Transverse colon (tissue), 4 donors: ENCODE measurements at regions not wholly inside any gene's neighbourhood (a gene's known extent, or its start where the extent isn't known, plus 50 kb on each side); places are given as distances from the start of the nearest gene placed in this dataset.
"Not testable (repeated sequence)": the region's sequence is repeated elsewhere in the genome, so short reads cannot be mapped to it uniquely, and the experiment has no call there.

Source experiments
- DNase-seq: peaks from one replicate; pipeline ENCODE4 v3.0.0-alpha.2; 2019
- H3K27ac ChIP-seq, 4 donors: fragments of 200-600 bp; sonication (generic); 2 replicates each; pipeline ENCODE4 v1.5.1; 2016 to 2018; ENCODE audit warnings: inconsistent platforms in 4 of 4
- H3K27me3 ChIP-seq: fragments of 200-600 bp; sonication (generic); 2 replicates; pipeline ENCODE4 v1.5.1; 2017; ENCODE audit warnings: inconsistent platforms
- H3K36me3 ChIP-seq, 4 donors: fragments of 200-600 bp; sonication (generic); 2 replicates each; pipeline ENCODE4 v1.5.1; 2017 to 2019; ENCODE audit warnings: inconsistent platforms in 4 of 4
- H3K4me1 ChIP-seq, 4 donors: fragments of 200-600 bp; sonication (generic); 2 replicates each; pipeline ENCODE4 v1.5.1; 2017 to 2020; ENCODE audit warnings: inconsistent platforms in 4 of 4
- H3K4me3 ChIP-seq, 4 donors: fragments of 200-600 bp; sonication (generic); 1 replicate in 1 of 4; 2 replicates in 3 of 4; pipeline versions ENCODE4 v1.5.1 to v1.6.1; 2017 to 2019; ENCODE audit warnings: inconsistent platforms in 4 of 4
- H3K9me3 ChIP-seq, 2 donors: fragments of 200-600 bp; sonication (generic); 2 replicates each; pipeline ENCODE4 v1.5.1; 2017 to 2019; ENCODE audit warnings: inconsistent platforms in 2 of 2
- EP300 ChIP-seq: sonication (generic); formaldehyde crosslinking; IDR thresholded peaks from one replicate; pipeline ENCODE4 v1.6.1; 2017; ENCODE audit warnings: antibody characterized with exemption, low read depth
- POLR2A ChIP-seq: fragments of 450-650 bp; IDR thresholded peaks from one replicate; pipeline ENCODE4 v1.6.1; 2016; ENCODE audit warnings: antibody characterized with exemption, mild to moderate bottlenecking, moderate library complexity
- POLR2AphosphoS5 ChIP-seq, 3 donors: sonication (generic); formaldehyde crosslinking; IDR thresholded peaks; one replicate each; pipeline ENCODE4 v1.6.1; 2016; ENCODE audit warnings: antibody characterized with exemption in 3 of 3
- WGBS, 2 donors: methylation state at CpG; one replicate each; pipeline ENCODE4 v1.1.5; 2018; ENCODE audit warnings: low coverage in 1 of 2; 5-methylcytosine and 5-hydroxymethylcytosine counted together
- in situ Hi-C, 4 donors: fragments of 200-750 bp; cut with MboI; loops; one replicate each; pipeline versions ENCODE4 v1.15.0 to v1.15.1; 2017; ENCODE audit warnings: low sequenced_read_pairs in 3 of 4, low pct_ligation_motif_present in 1 of 4, low pct_unique_long_range_greater_than_20kb in 1 of 4
- intact Hi-C: fragments of 100-400 bp; cut with DNase I; formaldehyde crosslinking; loops from one replicate; pipeline ENCODE4 v1.15.1; 2023; ENCODE audit warnings: low total_unique reads
- TF ChIP-seq, protein P1 (sequence below), 5 experiments: fragments of 200-600 bp in 3 of 5; fragments of 450-650 bp in 2 of 5; sonication (generic) in 3 of 5; IDR thresholded peaks; 1 replicate in 2 of 5; 2 replicates in 3 of 5; pipeline ENCODE4 v1.5.1; 2016 to 2017; ENCODE audit warnings: antibody characterized with exemption in 5 of 5, inconsistent platforms in 3 of 5, mild to moderate bottlenecking in 2 of 5, moderate library complexity in 1 of 5

DNA sequence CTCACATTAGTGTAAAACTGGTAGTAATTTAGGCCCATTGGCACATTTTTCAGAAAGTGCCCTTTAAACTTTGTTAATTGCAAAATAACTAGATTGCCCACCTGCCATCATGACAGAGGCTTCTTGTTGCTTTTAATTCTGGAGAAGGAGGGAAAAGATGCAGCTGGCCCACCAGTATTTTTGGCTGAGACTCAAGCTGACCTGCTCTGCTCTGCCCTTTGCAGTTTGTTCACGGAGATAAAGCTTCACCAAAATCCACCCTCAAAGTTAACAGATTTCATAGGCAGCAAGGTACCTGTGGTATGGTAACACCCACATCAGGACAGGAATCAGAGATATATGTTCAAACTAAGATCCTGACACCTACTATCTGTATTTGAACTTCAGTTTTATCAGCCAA is 170.2 kb upstream of the OR4C13 start:
- H3K27ac ChIP-seq, H3K4me3 ChIP-seq, H3K36me3 ChIP-seq, H3K27me3 ChIP-seq, DNase-seq, intact Hi-C loops, in situ Hi-C loops, H3K4me1 ChIP-seq, H3K9me3 ChIP-seq: not testable (repeated sequence)
- WGBS, 2 donors = 67 to 84% methylated on average over 1 of the region's 1 CpG

DNA sequence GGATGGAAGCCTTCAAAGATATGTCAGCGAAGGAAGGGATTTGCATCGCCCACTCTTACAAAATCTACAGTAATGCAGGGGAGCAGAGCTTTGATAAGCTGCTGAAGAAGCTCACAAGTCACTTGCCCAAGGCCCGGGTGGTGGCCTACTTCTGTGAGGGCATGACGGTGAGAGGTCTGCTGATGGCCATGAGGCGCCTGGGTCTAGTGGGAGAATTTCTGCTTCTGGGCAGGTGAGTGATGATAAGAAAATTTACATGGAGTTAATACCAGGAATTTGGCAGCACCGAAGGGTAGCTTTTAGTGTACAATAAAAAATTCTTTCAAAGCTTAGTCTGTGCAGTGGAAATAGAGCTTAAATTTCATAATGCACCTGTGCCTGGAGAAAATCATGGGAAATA is 168.3 kb upstream of the OR4C13 start:
- intact Hi-C loops, H3K4me3 ChIP-seq, DNase-seq, H3K27ac ChIP-seq, H3K36me3 ChIP-seq, H3K27me3 ChIP-seq, H3K9me3 ChIP-seq, in situ Hi-C loops, H3K4me1 ChIP-seq: not testable (repeated sequence)
- WGBS, 2 donors = 60 to 86% methylated on average over 1 to 4 of the region's 6 CpGs

DNA sequence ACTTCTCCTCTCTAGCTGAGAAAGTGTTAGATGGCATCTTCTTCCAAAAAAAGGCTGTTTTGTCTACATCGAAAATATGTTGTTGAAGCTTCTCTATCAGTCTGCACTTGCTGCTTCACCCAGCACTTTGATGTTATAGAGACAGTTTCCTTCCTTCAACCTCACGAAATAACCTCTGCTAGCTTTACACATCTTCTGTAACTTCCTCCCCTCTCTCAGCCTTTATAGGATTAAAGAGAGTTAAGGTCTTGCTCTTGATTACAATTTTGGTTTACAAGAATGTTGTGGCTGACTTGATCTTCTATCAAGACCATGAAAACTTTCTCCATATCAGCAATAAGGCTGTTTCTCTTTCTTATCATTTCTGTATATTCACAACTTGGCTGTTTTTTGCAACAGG is 162.4 kb upstream of the OR4C13 start:
- H3K4me3 ChIP-seq, intact Hi-C loops, DNase-seq, H3K36me3 ChIP-seq, H3K4me1 ChIP-seq, H3K27ac ChIP-seq, in situ Hi-C loops, H3K9me3 ChIP-seq, H3K27me3 ChIP-seq: not testable (repeated sequence)
- WGBS, 2 donors = 24 to 36% methylated on average over 2 of the region's 2 CpGs

DNA sequence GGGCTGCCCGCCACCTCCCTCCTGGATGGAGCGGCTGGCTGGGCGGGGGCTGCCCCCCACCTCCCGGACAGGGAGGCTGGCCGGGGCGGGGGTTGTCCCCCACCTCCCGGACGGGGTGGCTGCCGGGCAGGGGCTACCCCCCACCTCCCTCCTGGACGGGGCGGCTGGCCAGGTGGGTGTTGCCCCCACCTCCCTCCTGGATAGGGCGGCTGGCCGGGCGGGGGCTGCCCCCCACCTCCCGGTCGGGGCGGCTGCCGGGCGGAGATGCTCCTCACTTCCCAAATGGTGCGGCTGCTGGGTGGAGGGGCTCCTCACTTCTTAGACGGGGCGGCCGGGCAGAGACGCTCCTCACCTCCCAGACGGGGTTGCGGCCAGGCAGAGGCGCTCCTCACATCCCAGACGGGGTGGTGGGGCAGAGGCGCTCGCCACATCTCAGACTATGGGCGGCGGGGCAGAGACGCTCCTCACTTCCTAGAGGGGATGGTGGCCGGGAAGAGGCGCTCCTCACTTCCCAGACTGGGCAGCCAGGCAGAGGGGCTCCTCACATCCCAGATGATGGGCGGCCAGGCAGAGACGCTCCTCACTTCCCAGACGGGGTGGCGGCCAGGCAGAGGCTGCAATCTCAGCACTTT is 153.9 kb upstream of the OR4C13 start:
- H3K4me3 ChIP-seq, H3K27me3 ChIP-seq, H3K27ac ChIP-seq, intact Hi-C loops, H3K4me1 ChIP-seq, H3K9me3 ChIP-seq, DNase-seq, in situ Hi-C loops, H3K36me3 ChIP-seq: not testable (repeated sequence)
- WGBS, 2 donors = 89% methylated on average over 16 of the region's 39 CpGs; no CpG with 5 or more reads in 1 of the 2 donors

DNA sequence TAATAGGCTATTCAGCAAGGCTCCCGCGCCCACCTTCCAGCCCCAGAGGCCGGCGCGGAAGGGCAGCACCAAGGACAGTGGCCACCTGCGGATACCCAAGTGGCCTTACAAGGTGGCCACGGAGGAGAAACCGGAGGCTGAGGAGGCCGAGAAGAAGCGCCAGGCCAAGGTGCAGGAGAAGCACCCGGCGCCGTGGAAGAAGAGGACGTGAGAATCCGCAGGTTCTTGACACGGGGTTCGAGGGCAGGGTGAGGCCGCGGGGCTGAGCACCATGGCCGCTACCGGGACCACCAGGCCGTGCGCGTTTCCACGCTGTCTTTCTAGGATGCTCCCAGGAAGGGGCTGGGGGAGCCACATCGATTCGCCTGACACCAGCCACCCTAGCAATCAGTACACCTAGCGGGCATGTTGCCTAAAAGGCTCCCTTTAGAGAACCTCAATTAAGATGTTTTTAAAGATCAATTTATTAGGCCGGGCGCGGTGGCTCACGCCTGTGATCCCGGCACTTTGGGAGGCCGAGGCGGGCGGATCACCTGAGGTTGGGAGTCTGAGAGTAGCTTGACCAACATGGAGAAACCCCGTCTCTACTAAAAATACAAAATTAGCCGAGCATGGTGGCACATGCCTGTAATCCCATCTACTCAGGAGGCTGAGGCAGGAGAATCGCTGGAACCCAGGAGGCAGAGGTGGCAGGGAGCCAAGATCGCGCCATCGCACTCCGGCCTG is 134.3 kb upstream of the OR4C13 start:
- H3K4me3 ChIP-seq, H3K27me3 ChIP-seq, H3K36me3 ChIP-seq, intact Hi-C loops, DNase-seq, H3K9me3 ChIP-seq, H3K27ac ChIP-seq, H3K4me1 ChIP-seq: not testable (repeated sequence)
- 93% methylated on average over 43 of the region's 43 CpGs; no CpG with 5 or more reads in 1 of the 2 donors for WGBS, 2 donors
- in situ Hi-C loops = loop anchor here in 1 of 4 donors (25.0 kb wide), 1 partner anchor 856 kb away; no protein-coding TSS in a partner anchor

DNA sequence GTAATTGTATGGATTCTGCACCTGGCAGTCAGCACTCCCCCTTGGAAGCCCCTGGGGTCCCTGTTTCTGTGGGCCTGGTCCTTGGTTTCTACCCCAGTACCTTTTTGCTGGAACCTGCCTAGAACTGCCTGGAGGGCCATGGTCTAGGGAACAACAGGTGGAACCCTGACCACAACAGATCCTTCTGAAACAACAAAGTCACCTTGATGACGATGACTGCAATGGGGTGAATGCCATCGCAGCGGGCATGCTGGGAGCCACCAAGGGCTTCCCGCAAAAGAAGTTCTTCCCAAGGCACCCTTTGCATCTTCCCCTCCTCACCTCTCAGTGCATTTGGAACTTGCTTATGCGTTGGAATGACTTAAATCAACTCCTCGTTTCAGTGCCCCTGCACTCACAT is 129.0 kb upstream of the OR4C13 start:
- H3K36me3 ChIP-seq, H3K4me3 ChIP-seq, DNase-seq, intact Hi-C loops, H3K27ac ChIP-seq, H3K9me3 ChIP-seq, H3K4me1 ChIP-seq, H3K27me3 ChIP-seq: not testable (repeated sequence)
- in situ Hi-C loops = loop anchor here in 1 of 4 donors (25.0 kb wide), 1 partner anchor 861 kb away; no protein-coding TSS in a partner anchor
- WGBS, 2 donors = 70 to 81% methylated on average over 2 to 6 of the region's 6 CpGs

DNA sequence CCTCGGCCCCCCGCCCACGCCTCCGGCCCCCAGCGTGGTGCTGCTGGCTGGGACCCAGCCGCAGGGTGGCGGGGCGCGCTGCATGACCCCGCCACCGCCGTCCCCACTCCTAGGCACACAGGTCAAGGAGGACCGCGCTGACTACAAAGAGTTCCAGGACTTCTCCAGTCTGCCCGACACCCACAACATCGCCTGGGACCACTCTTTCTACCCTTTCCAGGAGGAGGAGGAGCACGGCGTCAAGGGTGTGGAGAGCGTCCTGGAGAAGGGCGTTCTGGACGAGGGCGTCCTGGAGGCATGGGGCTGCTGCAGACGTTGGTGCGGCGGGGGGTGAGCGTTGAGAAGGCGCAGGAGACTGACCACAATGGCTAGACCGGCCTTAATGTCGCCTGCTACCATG is 101.7 kb upstream of the OR4C13 start:
- H3K27ac ChIP-seq = not testable (repeated sequence)
- 87 to 92% methylated on average over 3 to 29 of the region's 29 CpGs for WGBS, 2 donors

DNA sequence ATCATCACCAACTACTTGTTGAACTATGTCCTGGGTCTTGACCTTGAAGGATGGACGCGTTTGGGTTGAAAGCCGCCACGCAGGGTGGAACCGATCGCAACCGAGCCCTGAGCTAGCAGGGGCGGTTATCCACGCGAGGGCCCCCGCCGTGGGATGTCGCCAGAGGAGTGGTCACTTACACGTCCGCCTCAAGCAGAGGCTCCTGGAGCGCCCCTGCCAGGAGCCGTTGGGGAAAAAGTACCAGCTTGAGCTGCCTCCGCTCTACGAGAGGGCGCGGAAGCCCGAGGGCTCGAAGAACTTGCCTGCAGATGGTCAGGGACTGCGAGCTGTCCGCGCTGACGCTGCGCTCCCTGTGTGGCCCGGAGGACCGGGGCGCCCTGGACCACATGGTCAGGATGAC is 100.7 kb upstream of the OR4C13 start:
- H3K4me3 ChIP-seq = no peak overlapping the region
- WGBS, 2 donors = 86% methylated on average over 31 of the region's 31 CpGs; no CpG with 5 or more reads in 1 of the 2 donors
- intact Hi-C loops = no loop called here
- no peak for TF ChIP-seq POLR2A
- TF ChIP-seq EP300 = no peak
- TF ChIP-seq POLR2AphosphoS5 (IDR thresholded peaks at IDR 0.05) = no peak
- TF ChIP-seq, protein P1, sequence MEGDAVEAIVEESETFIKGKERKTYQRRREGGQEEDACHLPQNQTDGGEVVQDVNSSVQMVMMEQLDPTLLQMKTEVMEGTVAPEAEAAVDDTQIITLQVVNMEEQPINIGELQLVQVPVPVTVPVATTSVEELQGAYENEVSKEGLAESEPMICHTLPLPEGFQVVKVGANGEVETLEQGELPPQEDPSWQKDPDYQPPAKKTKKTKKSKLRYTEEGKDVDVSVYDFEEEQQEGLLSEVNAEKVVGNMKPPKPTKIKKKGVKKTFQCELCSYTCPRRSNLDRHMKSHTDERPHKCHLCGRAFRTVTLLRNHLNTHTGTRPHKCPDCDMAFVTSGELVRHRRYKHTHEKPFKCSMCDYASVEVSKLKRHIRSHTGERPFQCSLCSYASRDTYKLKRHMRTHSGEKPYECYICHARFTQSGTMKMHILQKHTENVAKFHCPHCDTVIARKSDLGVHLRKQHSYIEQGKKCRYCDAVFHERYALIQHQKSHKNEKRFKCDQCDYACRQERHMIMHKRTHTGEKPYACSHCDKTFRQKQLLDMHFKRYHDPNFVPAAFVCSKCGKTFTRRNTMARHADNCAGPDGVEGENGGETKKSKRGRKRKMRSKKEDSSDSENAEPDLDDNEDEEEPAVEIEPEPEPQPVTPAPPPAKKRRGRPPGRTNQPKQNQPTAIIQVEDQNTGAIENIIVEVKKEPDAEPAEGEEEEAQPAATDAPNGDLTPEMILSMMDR (IDR thresholded peaks at IDR 0.05) = no peak
- no peaks in the 10 kb centered on the region for H3K4me1 ChIP-seq
- H3K27me3 ChIP-seq = no peaks in the 10 kb centered on the region
- no peak overlapping the region for H3K27ac ChIP-seq
- H3K36me3 ChIP-seq = no peaks in the 10 kb centered on the region
- in situ Hi-C loops = no loop called here
- no peak for DNase-seq
- no peaks in the 10 kb centered on the region for H3K9me3 ChIP-seq

More for the DNA sequence above, 101.7 kb upstream of the OR4C13 start:
- H3K4me1 ChIP-seq, H3K4me3 ChIP-seq, H3K9me3 ChIP-seq, H3K27me3 ChIP-seq, DNase-seq, H3K36me3 ChIP-seq, in situ Hi-C loops, intact Hi-C loops: not testable (repeated sequence)
